IMR-90 (cell line): ENCODE measurements at regions not wholly inside any gene's neighbourhood (a gene's known extent, or its start where the extent isn't known, plus 50 kb on each side); places are given as distances from the start of the nearest gene placed in this dataset.

Source experiments
- ATAC-seq: fragments of 200-7000 bp; cut with Tn5 transposase; 2 replicates; pipeline ENCODE4 v1.9.1; 2020; ENCODE audit warnings: low read depth, mild to moderate bottlenecking, moderate library complexity
- BruUV-seq: library from RNA; stranded (reverse); fragments of 400-500 nt; replicated peaks from 2 replicates; lab custom pipeline; 2021; lab: Mats Ljungman, UMichigan
- CTCF ChIA-PET: fragments of 300-600 bp; formaldehyde crosslinking; extraction: SDS; loops from one replicate; lab custom pipeline; 2021; ENCODE audit warnings: antibody characterized with exemption; lab: Yijun Ruan, JAX
- POLR2A ChIA-PET: fragments of 300-600 bp; sonication (Branson Sonifier 250); formaldehyde crosslinking; loops from one replicate; lab custom pipeline; 2022; ENCODE audit warnings: antibody characterized with exemption; ENCODE audit not compliant: unreplicated experiment; lab: Charles Lee
- DNase-seq: peaks from one replicate; pipeline ENCODE4 v3.0.0; 2013
- H2AFZ ChIP-seq: replicated peaks from 2 replicates; pipeline ENCODE3; 2013; ENCODE audit warnings: low read length, mild to moderate bottlenecking; ENCODE audit not compliant: poor library complexity
- H2AK5ac ChIP-seq: 2 replicates; pipeline ENCODE4 v1.6.1; 2013; ENCODE audit warnings: low read depth, low read length, inconsistent platforms
- H2AK9ac ChIP-seq: replicated peaks from 2 replicates; pipeline ENCODE3; 2013; ENCODE audit warnings: mild to moderate bottlenecking, low read depth, low read length, moderate library complexity; ENCODE audit not compliant: poor library complexity
- H2BK120ac ChIP-seq: 2 replicates; pipeline ENCODE4 v1.6.1; 2013; ENCODE audit warnings: low read depth, low read length, inconsistent platforms
- H2BK15ac ChIP-seq: 3 replicates; pipeline ENCODE4 v1.6.1; 2013; ENCODE audit warnings: low read depth, low read length, inconsistent platforms
- H2BK20ac ChIP-seq: 2 replicates; pipeline ENCODE4 v1.6.1; 2013; ENCODE audit warnings: low read depth, mild to moderate bottlenecking, inconsistent platforms, low read length, moderate library complexity
- H2BK5ac ChIP-seq: 2 replicates; pipeline ENCODE4 v1.6.1; 2013; ENCODE audit warnings: mild to moderate bottlenecking, low read depth, low read length, inconsistent platforms; ENCODE audit not compliant: poor library complexity, severe bottlenecking
- H3K14ac ChIP-seq: replicated peaks from 2 replicates; pipeline ENCODE4 v1.6.1; 2013; ENCODE audit warnings: low read depth, low read length, inconsistent platforms
- H3K18ac ChIP-seq: 2 replicates; pipeline ENCODE4 v1.6.1; 2013; ENCODE audit warnings: low read depth, low read length, control low read depth
- H3K23ac ChIP-seq: 2 replicates; pipeline ENCODE4 v1.6.1; 2013; ENCODE audit warnings: low read depth, low read length, inconsistent platforms
- H3K27ac ChIP-seq: 2 replicates; pipeline ENCODE4 v1.5.1; 2013; ENCODE audit warnings: mild to moderate bottlenecking, control low read depth, low read length; ENCODE audit not compliant: insufficient read depth
- H3K27me3 ChIP-seq: 2 replicates; pipeline ENCODE4 v1.6.1; 2013; ENCODE audit warnings: low read length; ENCODE audit not compliant: control insufficient read depth, insufficient read depth
- H3K36me3 ChIP-seq: 2 replicates; pipeline ENCODE4 v1.6.1; 2013; ENCODE audit warnings: low read length, mixed read lengths; ENCODE audit not compliant: control insufficient read depth, insufficient read depth
- H3K4ac ChIP-seq: 2 replicates; pipeline ENCODE4 v1.6.1; 2013; ENCODE audit warnings: low read depth, low read length, inconsistent platforms
- H3K4me1 ChIP-seq: 2 replicates; pipeline ENCODE4 v1.6.1; 2013; ENCODE audit warnings: low read length, mixed read lengths; ENCODE audit not compliant: control insufficient read depth, insufficient read depth
- H3K4me2 ChIP-seq: 2 replicates; pipeline ENCODE4 v1.6.1; 2013; ENCODE audit warnings: low read depth, mild to moderate bottlenecking, control low read depth, low read length, moderate library complexity
- H3K4me3 ChIP-seq: 2 replicates; pipeline ENCODE4 v1.5.1; 2013; ENCODE audit warnings: low read depth, mild to moderate bottlenecking, control low read depth, low read length, moderate library complexity; ENCODE audit not compliant: insufficient read depth
- H3K56ac ChIP-seq: 2 replicates; pipeline ENCODE4 v1.6.1; 2013; ENCODE audit warnings: low read length, inconsistent platforms; ENCODE audit not compliant: insufficient read depth; ENCODE audit errors: extremely low read depth
- H3K79me1 ChIP-seq, 2 experiments: 2 replicates each; pipeline ENCODE4 v1.6.1; 2013; ENCODE audit warnings: low read length in 2 of 2, inconsistent platforms in 1 of 2, low read depth in 1 of 2
- H3K9ac ChIP-seq: 2 replicates; pipeline ENCODE4 v1.6.1; 2013; ENCODE audit warnings: low read depth, low read length, control low read depth
- H3K9me1 ChIP-seq: 2 replicates; pipeline ENCODE4 v1.6.1; 2013; ENCODE audit warnings: low read length, inconsistent platforms; ENCODE audit not compliant: insufficient read depth
- H3K9me3 ChIP-seq: 2 replicates; pipeline ENCODE4 v1.6.1; 2013; ENCODE audit warnings: low read length; ENCODE audit not compliant: control insufficient read depth, insufficient read depth
- H4K20me1 ChIP-seq: 2 replicates; pipeline ENCODE4 v1.6.1; 2013; ENCODE audit warnings: low read length, inconsistent platforms; ENCODE audit not compliant: insufficient read depth
- H4K5ac ChIP-seq: 2 replicates; pipeline ENCODE4 v1.6.1; 2013; ENCODE audit warnings: mild to moderate bottlenecking, low read depth, low read length, control low read depth
- H4K8ac ChIP-seq, 2 experiments: 2 replicates each; pipeline ENCODE4 v1.6.1; 2013; ENCODE audit warnings: low read depth in 2 of 2, low read length in 2 of 2, control low read depth in 1 of 2, inconsistent platforms in 1 of 2
- H4K91ac ChIP-seq: 2 replicates; pipeline ENCODE4 v1.6.1; 2013; ENCODE audit warnings: low read depth, low read length, inconsistent platforms; ENCODE audit not compliant: insufficient read depth
- BHLHE40 ChIP-seq: fragments of 150-350 bp; IDR thresholded peaks from 2 replicates; pipeline ENCODE4 v1.6.1; 2016; ENCODE audit warnings: mild to moderate bottlenecking, low read depth, low read length
- CEBPB ChIP-seq: IDR thresholded peaks from 2 replicates; pipeline ENCODE4 v1.6.1; 2012; ENCODE audit warnings: low read depth, low read length, improper control_type of control experiment
- CHD1 ChIP-seq: IDR thresholded peaks from 2 replicates; pipeline ENCODE4 v1.6.1; 2012; ENCODE audit warnings: low read depth, low read length, improper control_type of control experiment
- POLR2A ChIP-seq: IDR thresholded peaks from 2 replicates; pipeline ENCODE4 v1.6.1; 2012; ENCODE audit warnings: mild to moderate bottlenecking, low read depth, low read length
- RAD21 ChIP-seq: IDR thresholded peaks from 2 replicates; pipeline ENCODE4 v1.6.1; 2012; ENCODE audit warnings: low read length, improper control_type of control experiment
- SMC3 ChIP-seq: fragments of 150-350 bp; IDR thresholded peaks from 2 replicates; pipeline ENCODE4 v1.6.1; 2016; ENCODE audit warnings: low read depth, mild to moderate bottlenecking, antibody characterized with exemption, low read length, moderate library complexity
- WGBS, 2 experiments: methylation state at CpG; one replicate each; pipeline versions ENCODE4 v1.1.5 to v1.1.7; 2013; ENCODE audit warnings: missing lambda C conversion rate in 2 of 2; ENCODE audit not compliant: insufficient read length in 1 of 2; ENCODE audit errors: extremely low coverage in 2 of 2; 5-methylcytosine and 5-hydroxymethylcytosine counted together
- dilution Hi-C: fragments of 300-500 bp; cut with HindIII; formaldehyde crosslinking; loops from one replicate; pipeline ENCODE4 v1.14.3; 2018; ENCODE audit warnings: low sequenced_read_pairs; ENCODE audit not compliant: unreplicated experiment
- in situ Hi-C: fragments of 300-500 bp; cut with MboI; formaldehyde crosslinking; loops from 3 replicates; pipeline ENCODE4 v1.14.3; 2019; ENCODE audit warnings: low sequenced_read_pairs, inconsistent platforms, mixed read lengths
- intact Hi-C: fragments of 100-400 bp; cut with micrococcal nuclease; formaldehyde crosslinking; loops from 2 replicates; pipeline ENCODE4 v1.10.0; 2022
- TF ChIP-seq, protein P1 (sequence below): fragments of 150-350 bp; IDR thresholded peaks from 2 replicates; pipeline ENCODE4 v1.6.1; 2016; ENCODE audit warnings: low read depth, mild to moderate bottlenecking, low read length, moderate library complexity, borderline replicate concordance
- TF ChIP-seq, protein P2 (sequence below): fragments of 150-350 bp; IDR thresholded peaks from 2 replicates; pipeline ENCODE4 v1.6.1; 2017; ENCODE audit warnings: mild to moderate bottlenecking, antibody characterized with exemption, low read length, low read depth

DNA sequence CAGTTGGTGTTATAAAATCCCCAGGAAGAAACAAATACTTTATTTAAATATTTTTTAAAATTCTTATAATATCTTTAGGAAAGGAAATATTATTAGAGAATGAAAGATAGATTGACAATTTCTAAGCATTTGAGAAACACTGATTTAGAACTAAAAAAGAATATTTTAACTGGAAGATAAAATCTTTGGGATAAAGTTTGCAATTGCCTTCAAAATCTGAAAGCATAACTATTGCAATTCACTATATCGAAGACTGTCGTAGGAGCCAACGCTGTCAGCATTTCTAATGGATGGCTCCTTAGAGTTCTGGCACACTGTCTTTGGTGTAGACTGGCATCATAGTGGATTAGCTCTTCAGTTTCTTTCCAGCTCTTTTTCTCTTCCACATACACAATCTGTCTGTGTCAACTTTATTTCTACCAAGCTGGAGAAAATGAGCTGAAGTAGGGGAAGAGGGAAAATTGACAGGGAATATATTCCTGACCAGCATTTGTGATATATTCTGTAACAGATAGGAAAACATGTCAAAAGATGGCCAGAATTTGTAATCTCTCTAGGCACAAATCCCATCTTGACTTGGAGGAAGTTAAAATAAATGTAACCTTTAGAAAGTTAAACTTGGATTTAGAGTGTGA, 1561.4 kb downstream of the MAT2B start:
- no peak overlapping the region for H3K23ac ChIP-seq
- H3K56ac ChIP-seq: no peak overlapping the region
- no peak overlapping the region for H3K4ac ChIP-seq
- H4K91ac ChIP-seq: no peak overlapping the region
- no TSS peak for BruUV-seq
- no peak overlapping the region for H4K8ac ChIP-seq
- ChIA-PET POLR2A (no interaction called here), CTCF (no interaction called here)
- dilution Hi-C loops: no loop called here
- no peak overlapping the region for H3K4me3 ChIP-seq
- no peak overlapping the region for H2BK120ac ChIP-seq
- peaks cover 1% of the 10 kb centered on the region; the same call in 1 of the 2 replicates for H3K9me3 ChIP-seq
- no peak overlapping the region for H3K18ac ChIP-seq
- H2BK20ac ChIP-seq: no peak overlapping the region
- no peak overlapping the region for H2BK5ac ChIP-seq
- in situ Hi-C loops: no loop called here
- H3K14ac ChIP-seq: no peak overlapping the region
- no peak for ATAC-seq
- H2BK15ac ChIP-seq: no peak overlapping the region
- no peak overlapping the region for H2AK5ac ChIP-seq
- 55% methylated on average over 2 of the region's 3 CpGs; no CpG with 5 or more reads in 1 of the 2 experiments for whole genome bisulfite sequencing, 2 experiments
- no peaks in the 10 kb centered on the region for H3K9me1 ChIP-seq
- H2AFZ ChIP-seq: no peak overlapping the region
- no peak overlapping the region for H3K9ac ChIP-seq
- TF ChIP-seq, protein P1, sequence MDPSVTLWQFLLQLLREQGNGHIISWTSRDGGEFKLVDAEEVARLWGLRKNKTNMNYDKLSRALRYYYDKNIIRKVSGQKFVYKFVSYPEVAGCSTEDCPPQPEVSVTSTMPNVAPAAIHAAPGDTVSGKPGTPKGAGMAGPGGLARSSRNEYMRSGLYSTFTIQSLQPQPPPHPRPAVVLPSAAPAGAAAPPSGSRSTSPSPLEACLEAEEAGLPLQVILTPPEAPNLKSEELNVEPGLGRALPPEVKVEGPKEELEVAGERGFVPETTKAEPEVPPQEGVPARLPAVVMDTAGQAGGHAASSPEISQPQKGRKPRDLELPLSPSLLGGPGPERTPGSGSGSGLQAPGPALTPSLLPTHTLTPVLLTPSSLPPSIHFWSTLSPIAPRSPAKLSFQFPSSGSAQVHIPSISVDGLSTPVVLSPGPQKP: no peak
- no peak for TF ChIP-seq SMC3
- no peak for TF ChIP-seq POLR2A
- TF ChIP-seq RAD21: no peak
- TF ChIP-seq, protein P2, sequence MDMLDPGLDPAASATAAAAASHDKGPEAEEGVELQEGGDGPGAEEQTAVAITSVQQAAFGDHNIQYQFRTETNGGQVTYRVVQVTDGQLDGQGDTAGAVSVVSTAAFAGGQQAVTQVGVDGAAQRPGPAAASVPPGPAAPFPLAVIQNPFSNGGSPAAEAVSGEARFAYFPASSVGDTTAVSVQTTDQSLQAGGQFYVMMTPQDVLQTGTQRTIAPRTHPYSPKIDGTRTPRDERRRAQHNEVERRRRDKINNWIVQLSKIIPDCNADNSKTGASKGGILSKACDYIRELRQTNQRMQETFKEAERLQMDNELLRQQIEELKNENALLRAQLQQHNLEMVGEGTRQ: no peak
- no peak for TF ChIP-seq BHLHE40
- TF ChIP-seq CHD1: no peak
- no peak for TF ChIP-seq CEBPB
- no peak for DNase-seq
- intact Hi-C loops: no loop called here
- no peak overlapping the region for H3K27ac ChIP-seq
- no peaks in the 10 kb centered on the region for H3K4me1 ChIP-seq
- no peak overlapping the region for H4K5ac ChIP-seq
- no peaks in the 10 kb centered on the region for H3K27me3 ChIP-seq
- no peaks in the 10 kb centered on the region for H3K36me3 ChIP-seq
- no peaks in the 10 kb centered on the region for H3K79me1 ChIP-seq
- H4K20me1 ChIP-seq: no peaks in the 10 kb centered on the region
- no peak overlapping the region for H3K4me2 ChIP-seq
- no peak overlapping the region for H2AK9ac ChIP-seq
